GM12878 (cell line): ENCODE measurements at regions not wholly inside any gene's neighbourhood (a gene's known extent, or its start where the extent isn't known, plus 50 kb on each side); places are given as distances from the start of the nearest gene placed in this dataset.

Experiments
- ATAC-seq: fragments of 200-7000 bp; cut with Tn5 transposase; 3 replicates; pipeline ENCODE4 v1.9.1; 2020; ENCODE audit warnings: mild to moderate bottlenecking, moderate library complexity
- BruUV-seq: library from RNA; stranded (reverse); fragments of 400-500 nt; replicated peaks from 2 replicates; lab custom pipeline; 2021; lab: Mats Ljungman, UMichigan
- CTCF ChIA-PET: fragments of 300-600 bp; sonication (Branson Sonifier 250); formaldehyde crosslinking; extraction: SDS; loops from one replicate; lab custom pipeline; 2021; ENCODE audit warnings: inconsistent platforms; lab: Yijun Ruan, JAX
- POLR2A ChIA-PET: fragments of 350-600 bp; formaldehyde crosslinking; extraction: SDS; loops from one replicate; lab custom pipeline; 2021; ENCODE audit warnings: inconsistent platforms; lab: Charles Lee
- RAD21 ChIA-PET: fragments of 300-600 bp; sonication (Branson Sonifier 250); formaldehyde crosslinking; loops from one replicate; lab custom pipeline; 2023; ENCODE audit warnings: antibody characterized with exemption; ENCODE audit not compliant: unreplicated experiment; lab: Charles Lee
- SMC1A ChIA-PET: fragments of 300-600 bp; sonication (Branson Sonifier 250); formaldehyde crosslinking; loops from one replicate; lab custom pipeline; 2023; ENCODE audit not compliant: unreplicated experiment, uncharacterized antibody; lab: Charles Lee
- DNase-seq: peaks from one replicate; pipeline ENCODE4 v3.0.0-alpha.2; 2011; ENCODE audit warnings: low read depth, low spot score
- FAIRE-seq: peaks from 3 replicates; lab custom pipeline; 2011; peaks lifted over from hg19 to GRCh38; lab: Jason Lieb, UNC
- H2AFZ ChIP-seq: 2 replicates; pipeline ENCODE4 v1.6.0; 2011; ENCODE audit warnings: low read depth, low read length, control low read depth; ENCODE audit not compliant: control insufficient read depth
- H3K27ac ChIP-seq: 2 replicates; pipeline ENCODE4 v1.5.1; 2011; ENCODE audit warnings: control low read depth; ENCODE audit not compliant: control insufficient read depth, insufficient read depth
- H3K27me3 ChIP-seq, 2 experiments: replicated peaks in 1 of 2; 2 replicates each; pipeline versions ENCODE4 v1.6.0 to v1.6.1; 2011; ENCODE audit warnings: low read length in 1 of 2; ENCODE audit not compliant: control insufficient read depth in 2 of 2, insufficient read depth in 2 of 2
- H3K36me3 ChIP-seq, 2 experiments: 2 replicates each; pipeline ENCODE4 v1.5.1; 2011; ENCODE audit warnings: low read length in 1 of 2; ENCODE audit not compliant: control insufficient read depth in 2 of 2, insufficient read depth in 2 of 2
- H3K4me1 ChIP-seq: 2 replicates; pipeline ENCODE4 v1.6.1; 2011; ENCODE audit warnings: mild to moderate bottlenecking, low read length, moderate library complexity, mixed read lengths; ENCODE audit not compliant: control insufficient read depth, insufficient read depth
- H3K4me2 ChIP-seq: 2 replicates; pipeline ENCODE4 v1.6.0; 2011; ENCODE audit warnings: control low read depth; ENCODE audit not compliant: control insufficient read depth, insufficient read depth
- H3K4me3 ChIP-seq: fragments of 200-600 bp; sonication (generic); 2 replicates; pipeline ENCODE4 v1.5.1; 2016
- H3K79me2 ChIP-seq: 2 replicates; pipeline ENCODE4 v1.6.0; 2011; ENCODE audit warnings: low read length; ENCODE audit not compliant: control insufficient read depth, insufficient read depth
- H3K9ac ChIP-seq: 2 replicates; pipeline ENCODE4 v1.8.0; 2011; ENCODE audit warnings: low read length, control low read depth, mixed read lengths; ENCODE audit not compliant: control insufficient read depth, insufficient read depth
- H3K9me3 ChIP-seq: replicated peaks from 3 replicates; pipeline ENCODE4 v1.5.1; 2011; ENCODE audit warnings: mild to moderate bottlenecking, low read length; ENCODE audit not compliant: control insufficient read depth, insufficient read depth
- H4K20me1 ChIP-seq: 2 replicates; pipeline ENCODE4 v1.6.0; 2011; ENCODE audit not compliant: control insufficient read depth, insufficient read depth
- BACH1 ChIP-seq: fragments of 450-650 bp; IDR thresholded peaks from 2 replicates; pipeline ENCODE4 v1.6.1; 2017; ENCODE audit warnings: mild to moderate bottlenecking, borderline replicate concordance
- CREM ChIP-seq: IDR thresholded peaks from 2 replicates; pipeline ENCODE4 v1.6.1; 2014; ENCODE audit warnings: antibody characterized with exemption, low read depth
- FOXM1 ChIP-seq: IDR thresholded peaks from 2 replicates; pipeline ENCODE4 v1.6.1; 2012; ENCODE audit warnings: low read depth, mild to moderate bottlenecking, inconsistent platforms, low read length, moderate library complexity
- GATAD2B ChIP-seq: fragments of 450-650 bp; conservative IDR thresholded peaks from 2 replicates; pipeline ENCODE4 v1.6.1; 2017; ENCODE audit warnings: low read depth, mild to moderate bottlenecking, moderate library complexity
- IKZF2 ChIP-seq, 2 experiments: fragments of 450-650 bp; IDR thresholded peaks; 2 replicates each; pipeline ENCODE4 v1.6.1; 2017; ENCODE audit warnings: mild to moderate bottlenecking in 2 of 2, moderate library complexity in 2 of 2
- JUNB ChIP-seq: IDR thresholded peaks from 2 replicates; pipeline ENCODE4 v1.6.1; 2016; ENCODE audit warnings: antibody characterized with exemption, mild to moderate bottlenecking
- KDM1A ChIP-seq: fragments of 200-600 bp; sonication (generic); IDR thresholded peaks from 2 replicates; pipeline ENCODE4 v1.6.1; 2016; ENCODE audit warnings: borderline replicate concordance
- NFYA ChIP-seq: IDR thresholded peaks from 2 replicates; pipeline ENCODE4 v1.6.1; 2011; ENCODE audit warnings: low read depth, mild to moderate bottlenecking, low read length, improper control_type of control experiment, borderline replicate concordance
- NR2C2 ChIP-seq: IDR thresholded peaks from 2 replicates; pipeline ENCODE4 v1.6.1; 2011; ENCODE audit warnings: borderline replicate concordance, low read depth; ENCODE audit not compliant: control insufficient read depth, insufficient read length
- PAX5 ChIP-seq: IDR thresholded peaks from 2 replicates; pipeline ENCODE4 v1.6.1; 2011; ENCODE audit warnings: low read depth, low read length, borderline replicate concordance
- RAD51 ChIP-seq: fragments of 450-650 bp; IDR thresholded peaks from 2 replicates; pipeline ENCODE4 v1.6.1; 2016; ENCODE audit warnings: moderate library complexity, mild to moderate bottlenecking, inconsistent platforms
- SIX5 ChIP-seq: IDR thresholded peaks from 2 replicates; pipeline ENCODE4 v1.6.1; 2011; ENCODE audit warnings: mild to moderate bottlenecking, low read depth, low read length, moderate library complexity; ENCODE audit not compliant: severe bottlenecking
- SREBF1 ChIP-seq: IDR thresholded peaks from 2 replicates; pipeline ENCODE4 v1.6.1; 2012; ENCODE audit warnings: mild to moderate bottlenecking, low read length
- TCF3 ChIP-seq: IDR thresholded peaks from 2 replicates; pipeline ENCODE4 v1.6.1; 2012; ENCODE audit warnings: low read depth, mild to moderate bottlenecking, low read length, borderline replicate concordance; ENCODE audit not compliant: insufficient read depth
- WGBS: methylation state at CpG from one replicate; pipeline ENCODE4 v1.1.6; 2016; ENCODE audit warnings: low lambda C conversion rate; ENCODE audit not compliant: insufficient replicate concordance, insufficient coverage; ENCODE audit errors: missing lambda C conversion rate; 5-methylcytosine and 5-hydroxymethylcytosine counted together
- in situ Hi-C: fragments of 300-500 bp; cut with MboI; formaldehyde crosslinking; loops from 9 replicates; pipeline ENCODE4 v1.14.3; 2018; ENCODE audit warnings: mixed read lengths
- intact Hi-C: fragments of 100-400 bp; cut with micrococcal nuclease; formaldehyde crosslinking; loops from one replicate; pipeline ENCODE4 v1.14.2; 2022; ENCODE audit not compliant: unreplicated experiment
- TF ChIP-seq, protein P1 (sequence below): fragments of 450-650 bp; IDR thresholded peaks from 2 replicates; pipeline ENCODE4 v1.6.1; 2017; ENCODE audit warnings: mild to moderate bottlenecking, moderate library complexity
- TF ChIP-seq, protein P2 (sequence below): fragments of 450-650 bp; IDR thresholded peaks from 2 replicates; pipeline ENCODE4 v1.6.1; 2016; ENCODE audit warnings: mild to moderate bottlenecking
- TF ChIP-seq, protein P3 (sequence below): IDR thresholded peaks from 2 replicates; pipeline ENCODE4 v1.6.1; 2012; ENCODE audit warnings: low read depth, low read length, improper control_type of control experiment

DNA sequence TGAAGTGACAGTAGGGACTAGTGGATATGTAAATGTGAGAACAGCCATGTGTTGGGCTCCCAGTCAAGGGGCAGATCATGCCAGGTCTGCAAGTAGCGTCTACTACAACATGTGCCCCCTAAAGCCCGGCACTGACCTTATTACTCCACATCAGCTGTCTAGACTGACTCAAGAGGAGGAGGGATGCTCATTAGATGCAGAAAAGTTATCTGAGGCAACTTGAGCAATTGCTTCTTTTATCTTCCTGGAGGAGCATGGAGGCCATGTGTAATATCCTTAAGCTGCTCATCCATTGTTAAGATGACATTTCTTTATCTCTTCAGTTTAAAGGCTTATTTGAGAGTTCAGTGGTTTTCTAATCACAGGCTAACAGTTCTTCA is 404.7 kb upstream of the FLRT2 start:
- no peak overlapping the region for H3K4me3 ChIP-seq
- ATAC-seq: no peak
- no TSS peak for BruUV-seq
- WGBS: 15% methylated on average over 2 of the region's 2 CpGs
- ChIA-PET RAD21 (no interaction called here), POLR2A (no interaction called here), SMC1A (no interaction called here), CTCF (no interaction called here)
- H3K4me2 ChIP-seq: no peak overlapping the region
- H3K36me3 ChIP-seq: no peaks in the 10 kb centered on the region
- no peaks in the 10 kb centered on the region for H4K20me1 ChIP-seq
- in situ Hi-C loops (no loop called here), intact Hi-C loops (no loop called here)
- H3K27ac ChIP-seq: no peak overlapping the region
- H3K4me1 ChIP-seq: no peaks in the 10 kb centered on the region
- FAIRE-seq: no peak
- no peak overlapping the region for H2AFZ ChIP-seq
- no peaks in the 10 kb centered on the region for H3K9me3 ChIP-seq
- H3K9ac ChIP-seq: no peak overlapping the region
- no peak for DNase-seq
- no peaks in the 10 kb centered on the region for H3K27me3 ChIP-seq
- no peaks in the 10 kb centered on the region for H3K79me2 ChIP-seq
- TF ChIP-seq RAD51 (no peak), BACH1 (no peak), TCF3 (no peak), NFYA (no peak), SREBF1 (no peak), SIX5 (no peak), IKZF2 (IDR thresholded peaks at IDR 0.05) (no peak), PAX5 (no peak), CREM (no peak), GATAD2B (no peak), KDM1A (no peak), NR2C2 (no peak), FOXM1 (no peak), JUNB (no peak)
- TF ChIP-seq, protein P1, sequence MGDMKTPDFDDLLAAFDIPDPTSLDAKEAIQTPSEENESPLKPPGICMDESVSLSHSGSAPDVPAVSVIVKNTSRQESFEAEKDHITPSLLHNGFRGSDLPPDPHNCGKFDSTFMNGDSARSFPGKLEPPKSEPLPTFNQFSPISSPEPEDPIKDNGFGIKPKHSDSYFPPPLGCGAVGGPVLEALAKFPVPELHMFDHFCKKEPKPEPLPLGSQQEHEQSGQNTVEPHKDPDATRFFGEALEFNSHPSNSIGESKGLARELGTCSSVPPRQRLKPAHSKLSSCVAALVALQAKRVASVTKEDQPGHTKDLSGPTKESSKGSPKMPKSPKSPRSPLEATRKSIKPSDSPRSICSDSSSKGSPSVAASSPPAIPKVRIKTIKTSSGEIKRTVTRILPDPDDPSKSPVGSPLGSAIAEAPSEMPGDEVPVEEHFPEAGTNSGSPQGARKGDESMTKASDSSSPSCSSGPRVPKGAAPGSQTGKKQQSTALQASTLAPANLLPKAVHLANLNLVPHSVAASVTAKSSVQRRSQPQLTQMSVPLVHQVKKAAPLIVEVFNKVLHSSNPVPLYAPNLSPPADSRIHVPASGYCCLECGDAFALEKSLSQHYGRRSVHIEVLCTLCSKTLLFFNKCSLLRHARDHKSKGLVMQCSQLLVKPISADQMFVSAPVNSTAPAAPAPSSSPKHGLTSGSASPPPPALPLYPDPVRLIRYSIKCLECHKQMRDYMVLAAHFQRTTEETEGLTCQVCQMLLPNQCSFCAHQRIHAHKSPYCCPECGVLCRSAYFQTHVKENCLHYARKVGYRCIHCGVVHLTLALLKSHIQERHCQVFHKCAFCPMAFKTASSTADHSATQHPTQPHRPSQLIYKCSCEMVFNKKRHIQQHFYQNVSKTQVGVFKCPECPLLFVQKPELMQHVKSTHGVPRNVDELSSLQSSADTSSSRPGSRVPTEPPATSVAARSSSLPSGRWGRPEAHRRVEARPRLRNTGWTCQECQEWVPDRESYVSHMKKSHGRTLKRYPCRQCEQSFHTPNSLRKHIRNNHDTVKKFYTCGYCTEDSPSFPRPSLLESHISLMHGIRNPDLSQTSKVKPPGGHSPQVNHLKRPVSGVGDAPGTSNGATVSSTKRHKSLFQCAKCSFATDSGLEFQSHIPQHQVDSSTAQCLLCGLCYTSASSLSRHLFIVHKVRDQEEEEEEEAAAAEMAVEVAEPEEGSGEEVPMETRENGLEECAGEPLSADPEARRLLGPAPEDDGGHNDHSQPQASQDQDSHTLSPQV: no peak
- TF ChIP-seq, protein P2, sequence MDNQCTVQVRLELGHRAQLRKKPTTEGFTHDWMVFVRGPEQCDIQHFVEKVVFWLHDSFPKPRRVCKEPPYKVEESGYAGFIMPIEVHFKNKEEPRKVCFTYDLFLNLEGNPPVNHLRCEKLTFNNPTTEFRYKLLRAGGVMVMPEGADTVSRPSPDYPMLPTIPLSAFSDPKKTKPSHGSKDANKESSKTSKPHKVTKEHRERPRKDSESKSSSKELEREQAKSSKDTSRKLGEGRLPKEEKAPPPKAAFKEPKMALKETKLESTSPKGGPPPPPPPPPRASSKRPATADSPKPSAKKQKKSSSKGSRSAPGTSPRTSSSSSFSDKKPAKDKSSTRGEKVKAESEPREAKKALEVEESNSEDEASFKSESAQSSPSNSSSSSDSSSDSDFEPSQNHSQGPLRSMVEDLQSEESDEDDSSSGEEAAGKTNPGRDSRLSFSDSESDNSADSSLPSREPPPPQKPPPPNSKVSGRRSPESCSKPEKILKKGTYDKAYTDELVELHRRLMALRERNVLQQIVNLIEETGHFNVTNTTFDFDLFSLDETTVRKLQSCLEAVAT: no peak
- TF ChIP-seq, protein P3, sequence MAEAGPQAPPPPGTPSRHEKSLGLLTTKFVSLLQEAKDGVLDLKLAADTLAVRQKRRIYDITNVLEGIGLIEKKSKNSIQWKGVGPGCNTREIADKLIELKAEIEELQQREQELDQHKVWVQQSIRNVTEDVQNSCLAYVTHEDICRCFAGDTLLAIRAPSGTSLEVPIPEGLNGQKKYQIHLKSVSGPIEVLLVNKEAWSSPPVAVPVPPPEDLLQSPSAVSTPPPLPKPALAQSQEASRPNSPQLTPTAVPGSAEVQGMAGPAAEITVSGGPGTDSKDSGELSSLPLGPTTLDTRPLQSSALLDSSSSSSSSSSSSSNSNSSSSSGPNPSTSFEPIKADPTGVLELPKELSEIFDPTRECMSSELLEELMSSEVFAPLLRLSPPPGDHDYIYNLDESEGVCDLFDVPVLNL: no peak
